ENCODE measurements at regions not wholly inside any gene's neighbourhood (a gene's known extent, or its start where the extent isn't known, plus 50 kb on each side); places are given as distances from the start of the nearest gene placed in this dataset.

- Histone ChIP-seq H3K4me3 (ENCODE audit: low read depth in 1 of 2, low read length in 2 of 2) (no peak overlapping the region), H3K36me3 (ENCODE audit: control insufficient read depth in 2 of 2, insufficient read depth in 2 of 2, low read length in 1 of 2) (no peaks in the 10 kb centered on the region), H3K27ac (ENCODE audit: low read depth in 2 of 2, low read length in 1 of 2) (no peak overlapping the region), H3K9me3 (ENCODE audit: control insufficient read depth in 2 of 2, insufficient read depth in 1 of 2, low read depth in 1 of 2, low read length in 1 of 2) (no peaks in the 10 kb centered on the region), H3K27me3 (ENCODE audit: control insufficient read depth in 1 of 2, insufficient read depth in 2 of 2, low read length in 2 of 2) (no peaks in the 10 kb centered on the region), H3K4me1 (ENCODE audit: control insufficient read depth in 2 of 2, insufficient read depth in 2 of 2, low read length in 1 of 2) (no peaks in the 10 kb centered on the region)
- 66 to 74% methylated on average over 1 of the region's 1 CpG for WGBS, 2 donors
Measured at GRCh38 chr10:43739161-43739560, 90.5 kb upstream of the ZNF32 start.

GRCh38 chr10:43737003-43737402, 88.3 kb upstream of the ZNF32 start:
- H3K4me3 ChIP-seq (ENCODE audit: low read depth in 1 of 2, low read length in 2 of 2), result no peak overlapping the region
- H3K9me3 ChIP-seq (ENCODE audit: control insufficient read depth in 2 of 2, insufficient read depth in 1 of 2, low read depth in 1 of 2, low read length in 1 of 2), result no peaks in the 10 kb centered on the region
- H3K4me1 ChIP-seq (ENCODE audit: control insufficient read depth in 2 of 2, insufficient read depth in 2 of 2, low read length in 1 of 2), result no peaks in the 10 kb centered on the region
- WGBS, 2 donors, result 63 to 67% methylated on average over 3 of the region's 3 CpGs
- no peaks in the 10 kb centered on the region for H3K27me3 ChIP-seq (ENCODE audit: control insufficient read depth in 1 of 2, insufficient read depth in 2 of 2, low read length in 2 of 2)
- no peaks in the 10 kb centered on the region for H3K36me3 ChIP-seq (ENCODE audit: control insufficient read depth in 2 of 2, insufficient read depth in 2 of 2, low read length in 1 of 2)
- H3K27ac ChIP-seq (ENCODE audit: low read depth in 2 of 2, low read length in 1 of 2), result no peak overlapping the region

- Histone ChIP-seq H3K9me3 (ENCODE audit: control insufficient read depth in 2 of 2, insufficient read depth in 1 of 2, low read depth in 1 of 2, low read length in 1 of 2) (no peaks in the 10 kb centered on the region), H3K27me3 (ENCODE audit: control insufficient read depth in 1 of 2, insufficient read depth in 2 of 2, low read length in 2 of 2) (no peaks in the 10 kb centered on the region), H3K4me3 (ENCODE audit: low read depth in 1 of 2, low read length in 2 of 2) (no peak overlapping the region), H3K27ac (ENCODE audit: low read depth in 2 of 2, low read length in 1 of 2) (no peak overlapping the region), H3K4me1 (ENCODE audit: control insufficient read depth in 2 of 2, insufficient read depth in 2 of 2, low read length in 1 of 2) (no peaks in the 10 kb centered on the region), H3K36me3 (ENCODE audit: control insufficient read depth in 2 of 2, insufficient read depth in 2 of 2, low read length in 1 of 2) (no peaks in the 10 kb centered on the region)
- 58 to 67% methylated on average over 2 of the region's 2 CpGs for WGBS, 2 donors
Measured at GRCh38 chr10:43735907-43736306, 87.2 kb upstream of the ZNF32 start.

GRCh38 chr10:43734716-43735115, 86.0 kb upstream of the ZNF32 start:
- H3K36me3 ChIP-seq (ENCODE audit: control insufficient read depth in 2 of 2, insufficient read depth in 2 of 2, low read length in 1 of 2), result no peaks in the 10 kb centered on the region
- no peak overlapping the region for H3K4me3 ChIP-seq (ENCODE audit: low read depth in 1 of 2, low read length in 2 of 2)
- H3K27ac ChIP-seq (ENCODE audit: low read depth in 2 of 2, low read length in 1 of 2), result no peak overlapping the region
- H3K4me1 ChIP-seq (ENCODE audit: control insufficient read depth in 2 of 2, insufficient read depth in 2 of 2, low read length in 1 of 2), result no peaks in the 10 kb centered on the region
- H3K27me3 ChIP-seq (ENCODE audit: control insufficient read depth in 1 of 2, insufficient read depth in 2 of 2, low read length in 2 of 2), result no peaks in the 10 kb centered on the region
- H3K9me3 ChIP-seq (ENCODE audit: control insufficient read depth in 2 of 2, insufficient read depth in 1 of 2, low read depth in 1 of 2, low read length in 1 of 2), result peaks cover 2% of the 10 kb centered on the region in 2 donors

DNA sequence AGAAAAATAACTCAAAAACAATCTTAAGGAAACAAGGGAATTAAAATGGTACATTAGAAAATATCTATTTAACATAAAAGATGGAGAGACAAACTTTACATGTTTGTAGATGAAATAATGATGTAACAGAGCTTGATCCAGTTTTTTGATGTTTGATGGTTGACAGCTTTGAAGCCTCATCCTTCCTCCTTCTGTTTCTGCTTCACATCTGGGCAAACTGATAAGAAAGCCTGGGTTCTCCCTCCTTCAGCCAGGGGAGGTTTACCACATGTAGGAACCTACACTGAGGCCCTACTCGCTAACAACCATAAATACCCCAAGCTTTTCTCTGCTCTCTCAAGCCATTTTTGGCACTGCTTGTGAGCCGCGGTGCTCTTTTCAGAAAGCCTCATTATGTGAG, 82.8 kb upstream of the ZNF32 start:
- WGBS, 2 donors, result 65 to 70% methylated on average over 3 of the region's 3 CpGs
- H3K9me3 ChIP-seq (ENCODE audit: control insufficient read depth in 2 of 2, insufficient read depth in 1 of 2, low read depth in 1 of 2, low read length in 1 of 2), result peaks cover 2 to 11% of the 10 kb centered on the region in 2 donors
- no peak overlapping the region for H3K4me3 ChIP-seq (ENCODE audit: low read depth in 1 of 2, low read length in 2 of 2)
- no peaks in the 10 kb centered on the region for H3K4me1 ChIP-seq (ENCODE audit: control insufficient read depth in 2 of 2, insufficient read depth in 2 of 2, low read length in 1 of 2)
- no peaks in the 10 kb centered on the region for H3K36me3 ChIP-seq (ENCODE audit: control insufficient read depth in 2 of 2, insufficient read depth in 2 of 2, low read length in 1 of 2)
- no peak overlapping the region for H3K27ac ChIP-seq (ENCODE audit: low read depth in 2 of 2, low read length in 1 of 2)
- H3K27me3 ChIP-seq (ENCODE audit: control insufficient read depth in 1 of 2, insufficient read depth in 2 of 2, low read length in 2 of 2), result no peaks in the 10 kb centered on the region

DNA sequence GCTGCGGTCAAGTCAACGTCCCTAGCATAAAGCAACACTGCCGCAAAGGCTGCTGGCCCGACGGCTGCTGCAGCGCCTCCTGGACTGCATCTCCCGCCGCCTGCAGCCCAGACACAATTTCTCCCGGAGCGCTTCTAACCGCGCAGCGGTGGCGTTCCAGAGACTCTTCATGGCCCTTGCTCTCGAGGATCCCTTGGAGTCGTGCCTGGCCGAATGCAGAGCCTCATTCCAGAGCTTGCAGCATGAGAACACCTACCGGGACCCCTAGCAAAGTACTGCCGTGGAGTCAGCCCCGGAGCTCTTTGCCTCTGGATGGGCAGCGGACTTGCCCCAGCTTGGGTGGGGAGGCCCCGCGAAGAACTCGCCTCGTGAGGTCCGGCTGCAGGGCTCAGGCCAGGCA, 79.7 kb upstream of the ZNF32 start:
- H3K27me3 ChIP-seq (ENCODE audit: control insufficient read depth in 1 of 2, insufficient read depth in 2 of 2, low read length in 2 of 2), result no peaks in the 10 kb centered on the region
- no peak overlapping the region for H3K4me3 ChIP-seq (ENCODE audit: low read depth in 1 of 2, low read length in 2 of 2)
- 75% methylated on average over 26 of the region's 26 CpGs for WGBS, 2 donors
- H3K27ac ChIP-seq (ENCODE audit: low read depth in 2 of 2, low read length in 1 of 2), result no peak overlapping the region
- H3K36me3 ChIP-seq (ENCODE audit: control insufficient read depth in 2 of 2, insufficient read depth in 2 of 2, low read length in 1 of 2), result no peaks in the 10 kb centered on the region
- no peaks in the 10 kb centered on the region for H3K4me1 ChIP-seq (ENCODE audit: control insufficient read depth in 2 of 2, insufficient read depth in 2 of 2, low read length in 1 of 2)
- peaks cover 2 to 11% of the 10 kb centered on the region in 2 donors for H3K9me3 ChIP-seq (ENCODE audit: control insufficient read depth in 2 of 2, insufficient read depth in 1 of 2, low read depth in 1 of 2, low read length in 1 of 2)

DNA sequence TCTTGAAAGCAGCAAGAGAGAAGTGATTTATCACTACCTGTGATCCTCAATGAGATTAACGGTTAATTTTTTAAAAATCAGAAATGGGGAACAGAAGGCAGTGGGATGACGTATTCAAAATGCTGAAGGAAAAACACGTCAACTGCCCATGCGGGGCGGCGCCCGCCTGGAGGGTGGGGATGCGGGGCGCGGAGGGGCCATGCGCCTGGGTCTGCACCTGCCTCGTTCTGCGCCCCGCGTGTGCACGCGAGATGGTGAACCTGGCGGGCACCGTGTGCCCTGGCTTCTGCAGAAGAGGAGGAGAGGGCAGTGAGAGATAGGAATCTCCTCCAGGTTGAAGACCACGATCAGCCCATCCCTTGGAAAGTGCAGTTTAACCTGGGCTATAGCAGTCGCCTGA, 79.3 kb upstream of the ZNF32 start:
- Histone ChIP-seq H3K4me3 (ENCODE audit: low read depth in 1 of 2, low read length in 2 of 2) (no peak overlapping the region), H3K4me1 (ENCODE audit: control insufficient read depth in 2 of 2, insufficient read depth in 2 of 2, low read length in 1 of 2) (no peaks in the 10 kb centered on the region), H3K9me3 (ENCODE audit: control insufficient read depth in 2 of 2, insufficient read depth in 1 of 2, low read depth in 1 of 2, low read length in 1 of 2) (peaks cover 2 to 11% of the 10 kb centered on the region in 2 donors), H3K27me3 (ENCODE audit: control insufficient read depth in 1 of 2, insufficient read depth in 2 of 2, low read length in 2 of 2) (no peaks in the 10 kb centered on the region), H3K36me3 (ENCODE audit: control insufficient read depth in 2 of 2, insufficient read depth in 2 of 2, low read length in 1 of 2) (no peaks in the 10 kb centered on the region), H3K27ac (ENCODE audit: low read depth in 2 of 2, low read length in 1 of 2) (no peak overlapping the region)
- WGBS, 2 donors, result 86 to 87% methylated on average over 21 of the region's 21 CpGs

DNA sequence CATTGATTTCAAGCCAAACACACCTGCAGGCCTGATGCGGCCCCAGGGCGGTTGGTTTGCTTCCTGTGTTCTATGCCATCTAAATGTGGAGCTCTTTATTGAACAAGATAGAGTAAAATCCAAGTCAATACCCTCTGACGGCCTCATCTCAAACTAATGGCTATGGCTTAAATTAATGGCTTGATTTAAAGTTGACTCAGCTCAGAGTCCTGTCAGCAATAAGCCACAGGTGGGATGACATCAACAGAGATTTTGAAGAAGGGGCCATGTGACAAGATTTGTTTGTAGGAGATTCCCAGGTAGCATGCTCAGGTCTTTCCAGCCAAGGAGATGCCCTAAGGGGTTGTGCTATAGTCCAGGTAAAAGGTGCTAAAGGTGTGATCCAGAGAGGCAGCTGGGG, 66.7 kb upstream of the ZNF32 start:
- Histone ChIP-seq H3K9me3 (ENCODE audit: control insufficient read depth in 2 of 2, insufficient read depth in 1 of 2, low read depth in 1 of 2, low read length in 1 of 2) (no peaks in the 10 kb centered on the region), H3K4me1 (ENCODE audit: control insufficient read depth in 2 of 2, insufficient read depth in 2 of 2, low read length in 1 of 2) (no peaks in the 10 kb centered on the region), H3K27ac (ENCODE audit: low read depth in 2 of 2, low read length in 1 of 2) (no peak overlapping the region), H3K36me3 (ENCODE audit: control insufficient read depth in 2 of 2, insufficient read depth in 2 of 2, low read length in 1 of 2) (no peaks in the 10 kb centered on the region), H3K4me3 (ENCODE audit: low read depth in 1 of 2, low read length in 2 of 2) (no peak overlapping the region), H3K27me3 (ENCODE audit: control insufficient read depth in 1 of 2, insufficient read depth in 2 of 2, low read length in 2 of 2) (no peaks in the 10 kb centered on the region)
- 67 to 76% methylated on average over 3 of the region's 3 CpGs for WGBS, 2 donors

DNA sequence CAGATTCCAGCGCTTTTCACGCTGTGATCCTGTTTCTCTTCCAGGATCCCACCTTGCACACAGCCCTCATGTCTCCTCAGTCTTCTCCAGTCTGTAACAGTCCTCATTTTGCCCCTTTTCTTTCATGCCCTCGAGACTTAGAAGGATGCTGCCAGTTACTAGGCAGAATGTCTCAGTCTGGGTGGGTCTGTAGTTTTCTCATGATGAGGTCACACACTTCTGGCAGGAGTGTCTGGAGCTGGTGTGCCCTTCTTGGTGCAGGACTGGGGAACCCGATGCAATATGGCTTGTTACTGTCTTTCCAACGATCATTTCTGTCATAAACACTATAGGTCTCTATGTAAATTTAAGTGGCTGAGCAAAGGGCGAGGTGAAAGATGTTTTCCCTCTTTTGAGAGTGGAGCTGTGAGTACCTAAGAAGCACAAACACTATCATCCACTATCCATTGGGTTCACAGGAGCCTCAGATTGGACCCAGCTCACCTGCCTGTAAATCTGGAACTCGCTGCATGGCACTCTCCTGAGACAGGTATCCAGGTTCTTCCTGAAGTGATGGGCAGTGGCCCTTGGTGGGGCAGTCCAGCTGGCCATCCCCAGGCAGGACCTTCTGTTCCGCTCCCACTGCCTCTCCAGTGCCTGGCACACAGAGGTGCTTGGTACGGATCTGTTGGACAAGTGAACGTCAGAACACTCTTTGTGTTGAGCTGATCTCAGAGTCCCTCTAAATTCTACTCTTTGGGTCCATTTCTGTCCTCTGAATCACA, 64.3 kb upstream of the ZNF32 start:
- H3K4me1 ChIP-seq (ENCODE audit: control insufficient read depth in 2 of 2, insufficient read depth in 2 of 2, low read length in 1 of 2), result no peaks in the 10 kb centered on the region

GRCh38 chr10:43710772-43711471, 62.2 kb upstream of the ZNF32 start:
- no peak overlapping the region for H3K27ac ChIP-seq (ENCODE audit: low read depth in 2 of 2, low read length in 1 of 2)

More for the DNA sequence above, 64.3 kb upstream of the ZNF32 start:
- Histone ChIP-seq H3K4me3 (ENCODE audit: low read depth in 1 of 2, low read length in 2 of 2) (no peak overlapping the region), H3K27ac (ENCODE audit: low read depth in 2 of 2, low read length in 1 of 2) (no peak overlapping the region), H3K9me3 (ENCODE audit: control insufficient read depth in 2 of 2, insufficient read depth in 1 of 2, low read depth in 1 of 2, low read length in 1 of 2) (no peaks in the 10 kb centered on the region), H3K36me3 (ENCODE audit: control insufficient read depth in 2 of 2, insufficient read depth in 2 of 2, low read length in 1 of 2) (no peaks in the 10 kb centered on the region), H3K27me3 (ENCODE audit: control insufficient read depth in 1 of 2, insufficient read depth in 2 of 2, low read length in 2 of 2) (no peaks in the 10 kb centered on the region)
- 81 to 85% methylated on average over 10 of the region's 10 CpGs for WGBS, 2 donors

More at GRCh38 chr10:43710772-43711471, 62.2 kb upstream of the ZNF32 start:
- Histone ChIP-seq H3K9me3 (ENCODE audit: control insufficient read depth in 2 of 2, insufficient read depth in 1 of 2, low read depth in 1 of 2, low read length in 1 of 2) (no peaks in the 10 kb centered on the region), H3K4me3 (ENCODE audit: low read depth in 1 of 2, low read length in 2 of 2) (no peak overlapping the region), H3K27me3 (ENCODE audit: control insufficient read depth in 1 of 2, insufficient read depth in 2 of 2, low read length in 2 of 2) (no peaks in the 10 kb centered on the region), H3K4me1 (ENCODE audit: control insufficient read depth in 2 of 2, insufficient read depth in 2 of 2, low read length in 1 of 2) (no peaks in the 10 kb centered on the region), H3K36me3 (ENCODE audit: control insufficient read depth in 2 of 2, insufficient read depth in 2 of 2, low read length in 1 of 2) (no peaks in the 10 kb centered on the region)
- 87 to 89% methylated on average over 7 of the region's 7 CpGs for WGBS, 2 donors
